Duodenal mucosa (tissue), 2 donors: ENCODE measurements at regions not wholly inside any gene's neighbourhood (a gene's known extent, or its start where the extent isn't known, plus 50 kb on each side); places are given as distances from the start of the nearest gene placed in this dataset.

ENCODE experiments used
- H3K27ac ChIP-seq: one replicate; pipeline ENCODE4 v1.7.0; 2013; ENCODE audit warnings: low read depth, low read length
- H3K27me3 ChIP-seq, 2 donors: one replicate each; pipeline ENCODE4 v1.7.0; 2013; ENCODE audit warnings: low read length in 2 of 2, control low read depth in 1 of 2; ENCODE audit not compliant: insufficient read depth in 2 of 2, control insufficient read depth in 1 of 2
- H3K36me3 ChIP-seq, 2 donors: one replicate each; pipeline ENCODE4 v1.7.0; 2013; ENCODE audit warnings: low read length in 2 of 2, control low read depth in 1 of 2; ENCODE audit not compliant: insufficient read depth in 2 of 2, control insufficient read depth in 1 of 2
- H3K4me1 ChIP-seq, 2 donors: one replicate each; pipeline ENCODE4 v1.7.0; 2013; ENCODE audit warnings: low read length in 2 of 2, control low read depth in 1 of 2; ENCODE audit not compliant: insufficient read depth in 2 of 2, control insufficient read depth in 1 of 2
- H3K4me3 ChIP-seq, 2 donors: one replicate each; pipeline ENCODE4 v1.7.0; 2013; ENCODE audit warnings: low read length in 2 of 2, low read depth in 1 of 2
- H3K9ac ChIP-seq, 2 donors: one replicate each; pipeline ENCODE4 v1.7.0; 2013; ENCODE audit warnings: low read length in 2 of 2, low read depth in 1 of 2
- H3K9me3 ChIP-seq, 2 donors: one replicate each; pipeline ENCODE4 v1.7.0; 2013; ENCODE audit warnings: low read length in 2 of 2, control low read depth in 1 of 2; ENCODE audit not compliant: control insufficient read depth in 1 of 2

DNA sequence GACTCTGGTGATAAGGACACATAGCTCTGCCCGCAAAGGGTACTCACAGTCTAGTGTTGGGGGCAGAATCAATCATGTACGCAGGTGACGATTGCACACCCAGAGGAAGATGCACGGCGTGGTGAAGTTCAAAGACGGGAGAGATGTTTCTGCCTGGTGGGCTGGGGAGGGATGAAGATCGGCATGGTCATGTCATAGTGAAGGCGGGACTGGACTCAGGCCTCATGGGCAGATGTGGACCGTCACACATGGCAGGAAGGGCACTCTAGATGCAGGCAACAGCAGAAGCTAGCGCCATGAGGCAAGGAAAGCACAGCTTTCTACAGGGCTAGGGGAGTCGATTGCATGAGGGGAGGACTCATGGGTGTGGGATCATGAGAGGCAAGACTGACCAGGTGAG is 240.6 kb downstream of the OPA1 start:
- Histone ChIP-seq H3K27ac (no peak overlapping the region), H3K9ac (no peak overlapping the region), H3K9me3 (no peaks in the 10 kb centered on the region), H3K4me3 (no peak overlapping the region), H3K4me1 (peaks cover 39 to 55% of the 10 kb centered on the region in 2 donors), H3K36me3 (no peaks in the 10 kb centered on the region), H3K27me3 (no peaks in the 10 kb centered on the region)

DNA sequence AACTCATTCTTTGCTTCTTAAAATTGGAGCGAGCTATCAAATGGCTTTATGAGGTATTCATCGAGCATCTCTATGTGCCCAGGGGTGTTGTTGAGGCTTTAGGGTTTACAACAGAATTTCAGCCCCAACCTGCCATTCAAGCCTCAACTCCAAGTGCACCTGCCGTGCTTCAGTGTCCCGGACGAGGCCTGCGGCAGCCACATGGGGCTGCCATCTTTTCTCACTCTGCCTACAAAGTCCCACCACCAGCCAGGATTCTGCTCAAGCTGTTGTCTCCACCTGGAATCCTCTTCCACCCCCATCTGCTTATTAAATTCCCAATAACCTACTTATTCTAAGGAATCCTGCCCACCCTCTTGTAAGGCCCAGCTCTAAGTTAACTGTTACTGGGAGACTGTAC is 242.4 kb downstream of the OPA1 start:
- H3K9me3 ChIP-seq = no peaks in the 10 kb centered on the region
- H3K9ac ChIP-seq = no peak overlapping the region
- no peak overlapping the region for H3K4me3 ChIP-seq
- no peaks in the 10 kb centered on the region for H3K36me3 ChIP-seq
- H3K27me3 ChIP-seq = no peaks in the 10 kb centered on the region
- no peak overlapping the region for H3K27ac ChIP-seq
- H3K4me1 ChIP-seq = peaks cover 34 to 52% of the 10 kb centered on the region in 2 donors

DNA sequence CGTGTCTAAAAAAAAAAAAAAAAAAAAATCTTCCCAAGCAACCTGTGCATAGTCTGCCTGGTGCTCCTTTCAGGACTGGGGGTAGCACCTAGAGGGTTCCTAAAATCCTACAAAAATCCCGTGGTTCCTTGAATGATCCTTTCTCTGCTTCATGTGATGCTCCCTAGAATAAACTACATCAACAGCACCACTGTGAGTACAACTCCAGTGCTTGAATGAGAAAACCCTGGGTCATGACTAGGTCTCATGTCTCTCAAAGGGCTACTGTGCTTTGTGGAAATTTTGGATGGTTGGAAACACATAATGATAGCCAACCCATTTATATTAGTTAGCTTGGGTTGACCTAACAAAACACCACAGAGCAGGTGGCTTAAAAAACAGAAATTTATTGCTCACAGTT is 243.5 kb downstream of the OPA1 start:
- Histone ChIP-seq H3K4me3 (no peak overlapping the region), H3K27me3 (no peaks in the 10 kb centered on the region), H3K27ac (no peak overlapping the region), H3K9me3 (no peaks in the 10 kb centered on the region), H3K9ac (no peak overlapping the region), H3K36me3 (no peaks in the 10 kb centered on the region), H3K4me1 (peaks cover 33 to 55% of the 10 kb centered on the region in 2 donors)

GRCh38 chr3:193836918-193837317 is 243.9 kb downstream of the OPA1 start:
- Histone ChIP-seq H3K9ac (no peak overlapping the region), H3K36me3 (no peaks in the 10 kb centered on the region), H3K27me3 (no peaks in the 10 kb centered on the region), H3K4me1 (peaks cover 33 to 55% of the 10 kb centered on the region in 2 donors), H3K4me3 (no peak overlapping the region), H3K9me3 (no peaks in the 10 kb centered on the region), H3K27ac (no peak overlapping the region)

DNA sequence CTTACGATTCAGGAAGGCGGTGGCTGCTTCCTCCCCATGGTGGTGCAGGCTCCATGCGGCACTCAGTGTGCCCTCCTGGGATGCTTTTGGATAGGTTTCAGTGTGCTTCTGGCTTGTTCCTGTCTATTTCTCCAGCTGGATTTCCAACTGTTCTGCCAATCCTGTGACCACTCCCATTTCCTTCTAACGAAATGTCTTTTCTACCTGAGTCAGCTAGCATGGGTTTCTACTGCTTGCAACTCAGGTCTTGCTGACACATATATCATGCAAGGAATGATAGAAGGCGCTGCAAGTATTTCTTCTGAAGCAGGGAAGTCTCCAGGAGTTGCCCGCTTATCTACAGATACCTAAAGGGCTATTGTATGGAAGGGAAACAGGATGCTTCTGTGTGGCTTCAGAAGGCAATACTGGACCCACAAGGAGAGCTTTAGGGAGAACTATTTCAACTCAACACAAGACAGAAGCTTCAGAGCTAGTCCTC is 244.4 kb downstream of the OPA1 start:
- H3K9ac ChIP-seq = no peak overlapping the region
- H3K36me3 ChIP-seq = no peaks in the 10 kb centered on the region
- no peak overlapping the region for H3K27ac ChIP-seq
- H3K27me3 ChIP-seq = no peaks in the 10 kb centered on the region
- H3K9me3 ChIP-seq = no peaks in the 10 kb centered on the region
- H3K4me1 ChIP-seq = peaks cover 33 to 55% of the 10 kb centered on the region in 2 donors
- no peak overlapping the region for H3K4me3 ChIP-seq

- Histone ChIP-seq H3K9ac (no peak overlapping the region), H3K27ac (no peak overlapping the region), H3K4me1 (peaks cover 35 to 61% of the 10 kb centered on the region in 2 donors), H3K27me3 (no peaks in the 10 kb centered on the region), H3K36me3 (no peaks in the 10 kb centered on the region), H3K4me3 (no peak overlapping the region), H3K9me3 (no peaks in the 10 kb centered on the region)
Measured at GRCh38 chr3:193840111-193840641, 247.2 kb downstream of the OPA1 start.

DNA sequence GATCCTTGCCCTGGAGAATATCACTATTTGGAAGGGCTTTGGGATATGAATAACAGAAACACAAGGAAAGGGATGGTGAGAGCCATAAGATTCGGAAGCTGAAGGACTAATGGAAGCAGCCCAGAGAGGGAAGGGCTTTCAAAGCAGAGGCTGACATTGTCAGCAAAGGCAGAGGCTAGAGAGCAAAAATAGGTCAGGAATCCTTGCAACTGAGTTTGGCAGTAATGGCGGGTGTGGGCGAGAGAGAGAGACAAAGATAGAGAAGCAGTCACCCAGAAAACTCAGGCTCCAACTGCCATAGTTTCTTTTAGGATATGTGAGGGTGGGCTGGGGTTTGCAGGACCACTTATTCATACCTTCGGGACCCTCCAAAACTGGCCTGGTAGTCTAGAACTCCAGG is 248.6 kb downstream of the OPA1 start:
- H3K4me3 ChIP-seq = no peak overlapping the region
- no peak overlapping the region for H3K27ac ChIP-seq
- H3K4me1 ChIP-seq = peaks cover 42 to 67% of the 10 kb centered on the region in 2 donors
- no peaks in the 10 kb centered on the region for H3K36me3 ChIP-seq
- H3K27me3 ChIP-seq = no peaks in the 10 kb centered on the region
- no peak overlapping the region for H3K9ac ChIP-seq
- no peaks in the 10 kb centered on the region for H3K9me3 ChIP-seq

GRCh38 chr3:193842029-193842798 is 249.2 kb downstream of the OPA1 start:
- Histone ChIP-seq H3K27me3 (no peaks in the 10 kb centered on the region), H3K4me1 (peaks cover 39 to 64% of the 10 kb centered on the region in 2 donors), H3K36me3 (no peaks in the 10 kb centered on the region), H3K9ac (no peak overlapping the region), H3K27ac (no peak overlapping the region), H3K9me3 (no peaks in the 10 kb centered on the region), H3K4me3 (peak overlapping the region; percentile 25 to 33)

GRCh38 chr3:193842832-193843473 is 249.9 kb downstream of the OPA1 start:
- Histone ChIP-seq H3K36me3 (no peaks in the 10 kb centered on the region), H3K27me3 (no peaks in the 10 kb centered on the region), H3K9me3 (no peaks in the 10 kb centered on the region), H3K27ac (peak overlapping the region; percentile 88), H3K4me3 (peak overlapping the region in 1 of 2 donors; percentile 49), H3K4me1 (peaks cover 39 to 63% of the 10 kb centered on the region in 2 donors), H3K9ac (peak overlapping the region in 1 of 2 donors; percentile 41)
